SU-DHL-6 (cell line): ENCODE measurements at regions not wholly inside any gene's neighbourhood (a gene's known extent, or its start where the extent isn't known, plus 50 kb on each side); places are given as distances from the start of the nearest gene placed in this dataset.

Experiments used
- H2AFZ ChIP-seq: fragments of 200-600 bp; sonication (generic); 2 replicates; pipeline ENCODE4 v1.6.1; 2014; ENCODE audit warnings: low read depth, mild to moderate bottlenecking, moderate library complexity, mixed read lengths, antibody characterized with exemption, low read length; ENCODE audit not compliant: severe bottlenecking
- H3F3A ChIP-seq: fragments of 200-600 bp; shearing (Covaris generic); 2 replicates; pipeline ENCODE4 v1.6.0; 2016; ENCODE audit warnings: antibody characterized with exemption, mild to moderate bottlenecking; ENCODE audit not compliant: insufficient read depth
- H3K27ac ChIP-seq: fragments of 200-600 bp; sonication (generic); 2 replicates; pipeline ENCODE4 v1.5.1; 2016; ENCODE audit warnings: low read depth, mild to moderate bottlenecking, low read length, moderate library complexity, mixed read lengths
- H3K27me3 ChIP-seq: fragments of 200-600 bp; sonication (generic), shearing (Covaris generic); 2 replicates; pipeline ENCODE4 v1.6.0; 2014; ENCODE audit warnings: mild to moderate bottlenecking, low read length
- H3K36me3 ChIP-seq: fragments of 200-600 bp; sonication (generic); 2 replicates; pipeline ENCODE4 v1.6.1; 2014; ENCODE audit warnings: mild to moderate bottlenecking, low read length, mixed read lengths
- H3K4me2 ChIP-seq: fragments of 300-600, 200-600 bp; shearing (Covaris generic), sonication (generic); 2 replicates; pipeline ENCODE4 v1.6.0; 2014; ENCODE audit warnings: low read length, low read depth, mild to moderate bottlenecking; ENCODE audit not compliant: poor library complexity, severe bottlenecking
- H3K4me3 ChIP-seq: fragments of 200-600 bp; sonication (generic); 2 replicates; pipeline ENCODE4 v1.5.1; 2014; ENCODE audit warnings: antibody characterized with exemption, low read length, mild to moderate bottlenecking, mixed read lengths; ENCODE audit not compliant: insufficient read depth, poor library complexity, severe bottlenecking
- H3K79me2 ChIP-seq: fragments of 200-600 bp; sonication (generic); 2 replicates; pipeline ENCODE4 v1.6.1; 2014; ENCODE audit warnings: mild to moderate bottlenecking, low read length, moderate library complexity; ENCODE audit not compliant: insufficient read depth
- H3K9ac ChIP-seq: fragments of 200-600 bp; sonication (generic); 2 replicates; pipeline ENCODE4 v1.7.0; 2014; ENCODE audit warnings: mild to moderate bottlenecking, low read length
- H3K9me2 ChIP-seq: fragments of 200-600 bp; sonication (generic); replicated peaks from 2 replicates; pipeline ENCODE4 v1.6.1; 2014; ENCODE audit warnings: low read length; ENCODE audit not compliant: insufficient read depth
- H3K9me3 ChIP-seq: fragments of 200-600 bp; sonication (generic); 2 replicates; pipeline ENCODE4 v1.6.1; 2014; ENCODE audit warnings: low read length, mixed read lengths; ENCODE audit not compliant: insufficient read depth
- H4K20me1 ChIP-seq: fragments of 200-600 bp; sonication (generic); 2 replicates; pipeline ENCODE4 v1.6.1; 2014; ENCODE audit warnings: low read depth, mild to moderate bottlenecking, antibody characterized with exemption, low read length, moderate library complexity, mixed read lengths
- CTCF ChIP-seq: fragments of 200-600 bp; sonication (generic); IDR thresholded peaks from one replicate; pipeline ENCODE4 v1.5.1; 2017; ENCODE audit warnings: antibody characterized with exemption, mild to moderate bottlenecking, low read length, moderate library complexity; ENCODE audit not compliant: insufficient read depth, poor library complexity, severe bottlenecking
- EZH2phosphoT487 ChIP-seq: fragments of 200-600 bp; sonication (generic), shearing (Covaris generic); conservative IDR thresholded peaks from 2 replicates; pipeline ENCODE4 v1.6.1; 2018; ENCODE audit warnings: mild to moderate bottlenecking, antibody characterized with exemption, low read length, moderate library complexity, mixed read lengths

GRCh38 chr17:31699281-31699680 is 159.8 kb downstream of the COPRS start:
- Histone ChIP-seq H3K27ac (no peak overlapping the region), H3K4me2 (no peak overlapping the region), H3K9ac (no peak overlapping the region), H3K9me2 (no peaks in the 10 kb centered on the region), H3F3A (no peaks in the 10 kb centered on the region), H3K36me3 (no peaks in the 10 kb centered on the region), H3K4me3 (no peak overlapping the region), H3K9me3 (no peaks in the 10 kb centered on the region), H3K79me2 (no peaks in the 10 kb centered on the region), H4K20me1 (no peaks in the 10 kb centered on the region), H2AFZ (no peak overlapping the region), H3K27me3 (no peaks in the 10 kb centered on the region)
- no peak for TF ChIP-seq CTCF
- no peak for TF ChIP-seq EZH2phosphoT487

- Histone ChIP-seq H3K9me3 (no peaks in the 10 kb centered on the region), H3F3A (no peaks in the 10 kb centered on the region), H3K9ac (no peak overlapping the region), H3K4me3 (no peak overlapping the region), H2AFZ (no peak overlapping the region), H3K9me2 (no peaks in the 10 kb centered on the region), H3K79me2 (no peaks in the 10 kb centered on the region), H3K27me3 (no peaks in the 10 kb centered on the region), H3K27ac (no peak overlapping the region), H3K36me3 (no peaks in the 10 kb centered on the region), H3K4me2 (no peak overlapping the region), H4K20me1 (no peaks in the 10 kb centered on the region)
- TF ChIP-seq CTCF (no peak), EZH2phosphoT487 (no peak)
Observed at GRCh38 chr17:31698751-31699150, 160.3 kb downstream of the COPRS start.

DNA sequence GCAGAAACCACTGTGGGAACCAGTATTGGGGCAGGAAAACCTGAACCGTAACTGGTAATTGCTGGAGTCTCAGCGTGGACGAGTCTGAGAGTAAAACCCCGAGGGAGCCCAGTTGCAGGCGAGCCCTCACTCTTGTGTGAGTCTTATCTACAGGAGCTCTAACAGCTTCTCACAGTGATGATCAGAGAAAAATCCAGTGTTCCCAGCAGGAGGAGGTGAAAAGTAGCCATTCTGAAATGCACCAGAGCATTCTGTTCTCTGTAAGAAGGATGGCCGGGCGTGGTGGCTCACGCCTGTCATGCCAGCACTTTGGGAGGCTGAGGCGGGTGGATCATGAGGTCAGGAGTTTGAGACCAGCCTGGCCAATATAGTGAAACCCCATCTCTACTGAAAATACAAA is 161.2 kb downstream of the COPRS start:
- H3K9me3 ChIP-seq: no peaks in the 10 kb centered on the region
- H3K27me3 ChIP-seq: no peaks in the 10 kb centered on the region
- H3K9ac ChIP-seq: no peak overlapping the region
- no peak overlapping the region for H3K27ac ChIP-seq
- no peaks in the 10 kb centered on the region for H3K9me2 ChIP-seq
- TF ChIP-seq CTCF: no peak
- no peak for TF ChIP-seq EZH2phosphoT487
- no peaks in the 10 kb centered on the region for H3K79me2 ChIP-seq
- H4K20me1 ChIP-seq: no peaks in the 10 kb centered on the region
- no peaks in the 10 kb centered on the region for H3K36me3 ChIP-seq
- no peak overlapping the region for H2AFZ ChIP-seq
- H3K4me3 ChIP-seq: no peak overlapping the region
- no peak overlapping the region for H3K4me2 ChIP-seq
- H3F3A ChIP-seq: no peaks in the 10 kb centered on the region

GRCh38 chr17:31696703-31697325 is 162.2 kb downstream of the COPRS start:
- H4K20me1 ChIP-seq: no peaks in the 10 kb centered on the region
- H3K27me3 ChIP-seq: no peaks in the 10 kb centered on the region
- TF ChIP-seq EZH2phosphoT487: no peak
- no peak for TF ChIP-seq CTCF
- no peak overlapping the region for H2AFZ ChIP-seq
- H3K79me2 ChIP-seq: no peaks in the 10 kb centered on the region
- no peak overlapping the region for H3K27ac ChIP-seq
- H3K9me2 ChIP-seq: no peaks in the 10 kb centered on the region
- H3F3A ChIP-seq: no peaks in the 10 kb centered on the region
- no peaks in the 10 kb centered on the region for H3K36me3 ChIP-seq
- no peak overlapping the region for H3K4me2 ChIP-seq
- H3K9me3 ChIP-seq: no peaks in the 10 kb centered on the region
- no peak overlapping the region for H3K4me3 ChIP-seq
- no peak overlapping the region for H3K9ac ChIP-seq
